ENCODE measurements at regions not wholly inside any gene's neighbourhood (a gene's known extent, or its start where the extent isn't known, plus 50 kb on each side); places are given as distances from the start of the nearest gene placed in this dataset.

- TF ChIP-seq, protein P1, sequence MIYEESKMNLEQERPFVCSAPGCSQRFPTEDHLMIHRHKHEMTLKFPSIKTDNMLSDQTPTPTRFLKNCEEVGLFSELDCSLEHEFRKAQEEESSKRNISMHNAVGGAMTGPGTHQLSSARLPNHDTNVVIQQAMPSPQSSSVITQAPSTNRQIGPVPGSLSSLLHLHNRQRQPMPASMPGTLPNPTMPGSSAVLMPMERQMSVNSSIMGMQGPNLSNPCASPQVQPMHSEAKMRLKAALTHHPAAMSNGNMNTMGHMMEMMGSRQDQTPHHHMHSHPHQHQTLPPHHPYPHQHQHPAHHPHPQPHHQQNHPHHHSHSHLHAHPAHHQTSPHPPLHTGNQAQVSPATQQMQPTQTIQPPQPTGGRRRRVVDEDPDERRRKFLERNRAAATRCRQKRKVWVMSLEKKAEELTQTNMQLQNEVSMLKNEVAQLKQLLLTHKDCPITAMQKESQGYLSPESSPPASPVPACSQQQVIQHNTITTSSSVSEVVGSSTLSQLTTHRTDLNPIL (CRISPR knock-in tag; IDR thresholded peaks at IDR 0.05; ENCODE audit: low read depth): no peak
- no peak for TF ChIP-seq ZNF70 (CRISPR knock-in tag; IDR thresholded peaks at IDR 0.05)
- TF ChIP-seq GLIS3 (CRISPR knock-in tag; IDR thresholded peaks at IDR 0.05): no peak
- no peak for TF ChIP-seq RARB (CRISPR knock-in tag; IDR thresholded peaks at IDR 0.05)
- TF ChIP-seq ARNTL (CRISPR knock-in tag; IDR thresholded peaks at IDR 0.05; ENCODE audit: borderline replicate concordance, low read depth): no peak
- TF ChIP-seq TCF4 (CRISPR knock-in tag; IDR thresholded peaks at IDR 0.05; ENCODE audit: borderline replicate concordance): no peak
- no peak for TF ChIP-seq CSDC2 (CRISPR knock-in tag; IDR thresholded peaks at IDR 0.05)
- TF ChIP-seq, protein P2, sequence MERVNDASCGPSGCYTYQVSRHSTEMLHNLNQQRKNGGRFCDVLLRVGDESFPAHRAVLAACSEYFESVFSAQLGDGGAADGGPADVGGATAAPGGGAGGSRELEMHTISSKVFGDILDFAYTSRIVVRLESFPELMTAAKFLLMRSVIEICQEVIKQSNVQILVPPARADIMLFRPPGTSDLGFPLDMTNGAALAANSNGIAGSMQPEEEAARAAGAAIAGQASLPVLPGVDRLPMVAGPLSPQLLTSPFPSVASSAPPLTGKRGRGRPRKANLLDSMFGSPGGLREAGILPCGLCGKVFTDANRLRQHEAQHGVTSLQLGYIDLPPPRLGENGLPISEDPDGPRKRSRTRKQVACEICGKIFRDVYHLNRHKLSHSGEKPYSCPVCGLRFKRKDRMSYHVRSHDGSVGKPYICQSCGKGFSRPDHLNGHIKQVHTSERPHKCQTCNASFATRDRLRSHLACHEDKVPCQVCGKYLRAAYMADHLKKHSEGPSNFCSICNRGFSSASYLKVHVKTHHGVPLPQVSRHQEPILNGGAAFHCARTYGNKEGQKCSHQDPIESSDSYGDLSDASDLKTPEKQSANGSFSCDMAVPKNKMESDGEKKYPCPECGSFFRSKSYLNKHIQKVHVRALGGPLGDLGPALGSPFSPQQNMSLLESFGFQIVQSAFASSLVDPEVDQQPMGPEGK (CRISPR knock-in tag; IDR thresholded peaks at IDR 0.05; ENCODE audit: borderline replicate concordance): no peak
- no peak for TF ChIP-seq ZFP30 (CRISPR knock-in tag; IDR thresholded peaks at IDR 0.05)
- TF ChIP-seq, protein P3, sequence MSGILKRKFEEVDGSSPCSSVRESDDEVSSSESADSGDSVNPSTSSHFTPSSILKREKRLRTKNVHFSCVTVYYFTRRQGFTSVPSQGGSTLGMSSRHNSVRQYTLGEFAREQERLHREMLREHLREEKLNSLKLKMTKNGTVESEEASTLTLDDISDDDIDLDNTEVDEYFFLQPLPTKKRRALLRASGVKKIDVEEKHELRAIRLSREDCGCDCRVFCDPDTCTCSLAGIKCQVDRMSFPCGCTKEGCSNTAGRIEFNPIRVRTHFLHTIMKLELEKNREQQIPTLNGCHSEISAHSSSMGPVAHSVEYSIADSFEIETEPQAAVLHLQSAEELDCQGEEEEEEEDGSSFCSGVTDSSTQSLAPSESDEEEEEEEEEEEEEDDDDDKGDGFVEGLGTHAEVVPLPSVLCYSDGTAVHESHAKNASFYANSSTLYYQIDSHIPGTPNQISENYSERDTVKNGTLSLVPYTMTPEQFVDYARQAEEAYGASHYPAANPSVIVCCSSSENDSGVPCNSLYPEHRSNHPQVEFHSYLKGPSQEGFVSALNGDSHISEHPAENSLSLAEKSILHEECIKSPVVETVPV (CRISPR knock-in tag; IDR thresholded peaks at IDR 0.05): no peak
- TF ChIP-seq, protein P4, sequence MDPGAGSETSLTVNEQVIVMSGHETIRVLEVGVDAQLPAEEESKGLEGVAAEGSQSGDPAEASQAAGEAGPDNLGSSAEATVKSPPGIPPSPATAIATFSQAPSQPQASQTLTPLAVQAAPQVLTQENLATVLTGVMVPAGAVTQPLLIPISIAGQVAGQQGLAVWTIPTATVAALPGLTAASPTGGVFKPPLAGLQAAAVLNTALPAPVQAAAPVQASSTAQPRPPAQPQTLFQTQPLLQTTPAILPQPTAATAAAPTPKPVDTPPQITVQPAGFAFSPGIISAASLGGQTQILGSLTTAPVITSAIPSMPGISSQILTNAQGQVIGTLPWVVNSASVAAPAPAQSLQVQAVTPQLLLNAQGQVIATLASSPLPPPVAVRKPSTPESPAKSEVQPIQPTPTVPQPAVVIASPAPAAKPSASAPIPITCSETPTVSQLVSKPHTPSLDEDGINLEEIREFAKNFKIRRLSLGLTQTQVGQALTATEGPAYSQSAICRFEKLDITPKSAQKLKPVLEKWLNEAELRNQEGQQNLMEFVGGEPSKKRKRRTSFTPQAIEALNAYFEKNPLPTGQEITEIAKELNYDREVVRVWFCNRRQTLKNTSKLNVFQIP (CRISPR knock-in tag; IDR thresholded peaks at IDR 0.05; ENCODE audit: borderline replicate concordance, low read depth): no peak
- TF ChIP-seq ZFP3 (CRISPR knock-in tag; IDR thresholded peaks at IDR 0.05): no peak
Observed at GRCh38 chr10:64486901-64487300, 965.7 kb downstream of the REEP3 start.
